ENCODE measurements at regions not wholly inside any gene's neighbourhood (a gene's known extent, or its start where the extent isn't known, plus 50 kb on each side); places are given as distances from the start of the nearest gene placed in this dataset.

DNA sequence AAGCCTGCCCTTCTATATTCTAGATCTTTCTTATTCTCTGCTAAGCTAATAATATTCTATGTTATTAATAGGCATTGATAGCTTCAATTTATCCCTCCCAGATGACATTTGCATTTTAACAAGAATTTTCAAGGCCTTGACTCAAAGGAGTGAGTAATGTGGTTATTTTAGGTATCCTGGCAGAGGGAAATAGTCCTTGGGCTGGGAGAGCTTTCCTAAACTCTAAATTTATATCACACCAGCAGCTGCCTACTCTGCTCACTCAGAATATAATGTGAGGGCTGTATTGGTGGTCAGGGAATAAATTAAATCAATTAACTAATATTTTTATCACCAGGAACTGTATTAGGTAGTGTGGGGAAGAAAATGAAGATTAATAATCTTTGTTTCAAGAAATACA is 74.8 kb upstream of the ADAM23 start:
- DNase-seq (no peak), ATAC-seq (peak; percentile 97)
- intact Hi-C loops (cut with micrococcal nuclease), result no loop called here

DNA sequence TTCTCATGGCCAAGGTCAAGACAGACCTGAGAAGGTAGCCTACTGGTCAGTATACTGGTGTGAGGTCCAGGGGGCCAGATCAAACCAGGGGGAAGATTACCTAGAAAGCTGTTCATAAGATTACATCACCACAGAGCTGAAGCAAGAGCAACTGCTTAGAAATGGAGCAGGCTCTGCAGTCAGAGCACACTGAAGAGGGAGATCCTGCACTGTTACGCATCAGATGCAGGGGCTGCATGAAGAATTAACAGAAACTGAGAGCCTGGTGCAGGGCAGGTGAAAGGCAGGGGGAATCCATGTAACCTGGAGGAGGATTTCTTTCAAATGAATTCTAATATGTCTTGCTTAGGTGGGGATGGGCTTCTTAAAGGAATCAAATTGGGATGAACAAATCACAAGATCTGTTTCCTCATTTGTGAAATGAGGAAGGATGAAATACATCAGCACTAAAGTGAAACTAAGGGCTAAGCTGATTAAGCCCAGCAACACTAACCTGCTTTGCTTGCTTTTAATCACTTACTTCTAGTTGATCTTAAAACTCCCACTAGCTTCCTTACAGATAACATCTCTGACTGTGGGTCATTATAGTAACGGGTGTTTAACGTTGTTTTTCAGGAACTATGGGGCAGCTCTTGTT is 74.3 kb upstream of the ADAM23 start:
- DNase-seq (no peak), ATAC-seq (peak; percentile 78)
- intact Hi-C loops (cut with micrococcal nuclease), result no loop called here

DNA sequence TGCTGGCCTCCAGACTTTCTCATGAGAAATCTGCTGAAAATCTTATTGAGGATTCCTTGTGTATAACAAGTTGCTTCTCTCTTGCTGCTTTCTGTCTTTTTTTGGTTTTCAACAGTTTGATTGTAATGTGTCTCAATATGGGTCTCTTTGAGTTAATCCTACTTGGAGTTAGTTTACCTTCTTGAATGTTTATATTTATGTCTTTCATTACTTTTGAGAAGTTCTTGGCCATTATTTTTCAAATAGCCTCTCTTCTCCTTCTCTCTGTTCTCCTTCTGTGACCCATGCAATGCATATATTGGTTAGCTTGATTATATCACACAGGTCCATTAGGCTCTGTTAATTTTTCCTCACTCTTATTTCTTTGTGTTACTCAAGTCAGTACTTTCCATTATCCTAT is 67.4 kb upstream of the ADAM23 start:
- intact Hi-C loops (cut with micrococcal nuclease), result no loop called here
- ATAC-seq (no peak), DNase-seq (no peak)

DNA sequence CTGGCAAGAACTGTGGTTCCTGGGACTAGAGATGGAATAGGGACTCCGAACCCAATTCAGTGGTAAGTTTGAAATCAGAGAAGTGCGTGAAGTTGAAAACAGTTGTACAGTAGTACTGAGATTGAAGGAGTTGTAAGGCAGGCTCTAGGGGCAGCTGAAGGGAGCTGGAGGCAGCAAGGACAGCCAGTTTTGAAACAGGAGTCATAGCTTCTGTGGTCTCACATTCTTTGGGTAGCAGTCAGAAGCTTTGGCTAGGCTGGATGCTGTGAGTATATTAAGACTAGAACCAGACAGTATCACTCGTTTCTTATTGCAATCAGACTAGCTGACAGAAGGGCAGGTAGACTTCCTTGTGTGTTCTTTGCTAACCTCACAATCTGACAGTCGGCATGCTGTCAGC is 64.5 kb upstream of the ADAM23 start:
- DNase-seq (no peak), ATAC-seq (peak; percentile 69)
- intact Hi-C loops (cut with micrococcal nuclease), result no loop called here

DNA sequence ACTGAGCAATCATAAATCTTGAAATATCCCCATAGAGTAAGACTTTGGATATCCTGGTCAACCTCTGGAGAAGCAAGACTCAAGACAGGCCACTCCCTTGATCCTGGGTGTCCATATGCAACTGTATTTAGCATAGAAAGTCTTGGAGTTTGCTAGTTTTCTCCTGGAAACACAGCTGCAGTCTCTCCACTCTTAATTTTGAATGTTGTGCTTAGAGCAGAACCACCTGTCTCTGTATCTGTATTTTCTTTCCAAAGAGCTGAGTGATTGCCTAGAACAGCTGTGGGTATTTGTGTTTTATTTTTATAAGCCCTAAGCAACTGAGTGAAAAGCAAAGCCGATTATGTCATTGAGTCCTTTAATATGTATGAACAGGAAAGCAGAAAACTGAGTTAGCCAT is 64.1 kb upstream of the ADAM23 start:
- ATAC-seq, result peak; percentile 72
- no peak for DNase-seq
- intact Hi-C loops (cut with micrococcal nuclease), result no loop called here

DNA sequence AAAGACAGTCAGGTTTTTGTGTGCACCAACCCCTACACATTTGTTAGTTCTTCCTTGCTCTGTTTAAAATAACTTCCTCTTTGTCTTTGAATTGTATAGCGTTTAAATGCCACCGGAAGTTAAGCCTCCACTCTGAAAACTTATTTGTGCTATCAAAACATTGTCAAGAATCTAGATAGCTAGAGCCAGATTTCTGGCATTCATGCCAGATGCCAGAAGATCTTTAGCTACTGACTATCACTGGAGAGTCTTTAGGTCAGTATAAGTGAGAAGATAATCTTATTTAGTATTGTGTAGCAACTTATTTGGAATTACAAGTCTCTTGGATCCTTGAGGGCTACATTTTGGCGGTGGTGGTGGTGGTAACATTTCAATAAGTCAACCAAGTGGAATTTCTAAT is 63.4 kb upstream of the ADAM23 start:
- ATAC-seq (no peak), DNase-seq (no peak)
- intact Hi-C loops (cut with micrococcal nuclease), result loop anchor here (10.0 kb wide), 1 partner anchor 1265 kb away; no protein-coding TSS in a partner anchor

DNA sequence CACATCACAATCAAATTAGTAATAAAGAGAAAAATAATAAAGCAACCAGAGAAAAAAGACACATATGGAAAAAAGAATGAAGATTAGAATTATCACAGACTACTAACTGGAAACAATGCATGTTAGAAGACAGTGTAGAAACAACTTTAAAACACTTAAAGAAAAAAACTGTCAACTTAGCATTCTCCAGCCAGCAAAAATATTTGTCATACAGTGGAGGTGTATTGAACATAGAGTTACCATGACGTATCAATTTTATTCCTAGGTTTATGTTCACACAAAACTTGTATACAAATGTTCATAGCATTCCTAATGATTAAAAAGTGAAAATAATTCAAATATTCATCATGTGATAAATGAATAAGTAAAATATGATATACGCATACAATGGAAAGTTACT is 61.5 kb upstream of the ADAM23 start:
- ATAC-seq (no peak), DNase-seq (no peak)
- intact Hi-C loops (cut with micrococcal nuclease), result loop anchor here (10.0 kb wide), 1 partner anchor 1263 kb away; no protein-coding TSS in a partner anchor

DNA sequence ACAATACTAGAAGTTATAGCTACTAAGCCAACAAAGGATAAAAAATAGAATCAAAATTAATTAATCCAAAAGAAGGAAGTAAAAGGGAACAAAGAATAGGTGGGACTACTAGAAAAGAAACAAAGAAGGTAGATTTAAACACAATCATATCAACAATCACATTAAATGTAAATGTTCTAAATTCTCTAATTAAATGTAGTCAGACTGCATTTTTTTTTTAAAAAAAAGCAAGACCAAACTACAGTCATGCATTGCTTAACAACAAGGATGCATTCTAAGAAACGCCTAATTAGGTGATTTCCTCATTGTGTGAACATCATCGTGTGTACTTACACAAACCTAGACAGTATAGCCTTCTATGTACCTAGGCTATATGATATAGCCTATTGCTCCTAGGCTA is 59.7 kb upstream of the ADAM23 start:
- DNase-seq (no peak), ATAC-seq (no peak)
- intact Hi-C loops (cut with micrococcal nuclease), result loop anchor here (10.0 kb wide), 1 partner anchor 1261 kb away; no protein-coding TSS in a partner anchor

DNA sequence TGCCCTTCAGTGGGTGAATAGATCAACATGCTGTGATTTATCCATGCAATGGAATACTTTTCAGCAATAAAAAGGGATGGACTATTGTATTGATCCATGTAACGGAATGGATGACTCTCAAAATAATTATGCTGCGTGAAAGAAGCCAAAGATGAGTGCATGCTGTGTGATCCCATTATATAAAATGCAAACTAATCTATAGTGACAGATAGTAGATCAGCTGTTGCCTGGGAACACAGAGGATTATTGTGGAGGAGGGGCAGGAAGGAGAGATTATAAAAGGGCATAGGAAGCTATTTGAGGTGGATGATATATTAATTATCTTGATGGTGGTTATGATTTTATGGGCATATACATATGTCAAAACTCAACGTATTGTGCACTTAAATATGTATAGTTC is 55.5 kb upstream of the ADAM23 start:
- DNase-seq (no peak), ATAC-seq (no peak)

DNA sequence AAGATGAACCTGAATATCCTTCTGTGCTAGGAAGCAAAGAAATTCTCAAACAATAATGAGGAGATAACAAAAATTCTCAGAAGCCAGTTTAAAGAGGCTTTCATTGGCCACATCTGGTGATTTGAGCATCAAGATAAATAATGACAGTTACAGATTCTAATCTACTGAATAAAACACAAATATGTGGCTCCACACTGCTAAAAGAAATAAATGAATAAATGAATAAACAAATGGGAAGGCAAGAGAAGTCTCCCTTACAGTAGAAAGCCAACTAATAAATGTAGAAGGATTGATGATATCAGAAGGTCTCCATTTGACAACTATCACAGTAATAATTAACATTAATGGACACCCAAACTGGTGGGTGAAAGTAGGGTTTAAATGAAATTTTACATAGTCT is 54.6 kb upstream of the ADAM23 start:
- ATAC-seq (no peak), DNase-seq (no peak)
- intact Hi-C loops (cut with micrococcal nuclease), result loop anchor here (10.0 kb wide), 1 partner anchor 1256 kb away; no protein-coding TSS in a partner anchor

More for the DNA sequence above, 55.5 kb upstream of the ADAM23 start:
- intact Hi-C loops (cut with micrococcal nuclease), result loop anchor here (10.0 kb wide), 1 partner anchor 1257 kb away; no protein-coding TSS in a partner anchor

DNA sequence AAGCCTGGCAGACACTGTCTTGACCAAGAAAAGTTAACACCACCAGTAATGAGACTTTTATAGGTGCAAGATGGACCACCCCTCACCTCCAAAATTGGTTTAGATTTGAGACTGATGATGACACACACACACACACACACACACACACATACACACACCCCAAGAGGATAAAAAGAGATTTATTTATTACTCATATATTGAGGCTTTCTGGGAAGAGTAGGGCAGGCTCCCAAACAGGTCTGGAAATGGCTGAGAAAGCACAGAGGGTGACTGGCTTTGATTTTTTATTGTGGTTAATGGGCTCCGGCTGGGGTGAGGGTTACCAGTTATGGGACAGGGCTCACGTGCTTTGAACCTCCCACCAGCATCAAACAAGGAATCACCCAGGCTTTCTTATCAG is 54.2 kb upstream of the ADAM23 start:
- ATAC-seq (no peak), DNase-seq (no peak)
- intact Hi-C loops (cut with micrococcal nuclease), result loop anchor here (10.0 kb wide), 1 partner anchor 1256 kb away; no protein-coding TSS in a partner anchor

DNA sequence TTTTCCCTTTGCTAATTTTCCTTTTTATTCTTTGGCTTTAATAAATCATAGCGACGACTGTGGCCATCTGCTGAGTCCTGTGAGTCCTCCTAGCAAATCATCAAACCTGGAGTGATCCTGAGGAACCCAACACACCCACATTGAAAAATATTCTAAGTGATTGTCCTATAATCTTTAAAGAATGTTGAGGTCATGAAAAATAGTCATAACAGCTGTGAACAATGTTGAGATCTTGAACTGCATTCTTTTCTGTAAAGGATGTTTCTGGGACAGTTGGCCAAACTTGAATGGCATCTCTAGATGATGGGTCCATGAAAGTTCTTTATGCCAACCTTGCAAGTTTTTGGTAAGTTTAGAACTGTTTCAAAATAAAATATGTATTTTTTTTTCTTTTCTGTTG is 53.2 kb upstream of the ADAM23 start:
- DNase-seq (no peak), ATAC-seq (no peak)
- intact Hi-C loops (cut with micrococcal nuclease), result no loop called here

DNA sequence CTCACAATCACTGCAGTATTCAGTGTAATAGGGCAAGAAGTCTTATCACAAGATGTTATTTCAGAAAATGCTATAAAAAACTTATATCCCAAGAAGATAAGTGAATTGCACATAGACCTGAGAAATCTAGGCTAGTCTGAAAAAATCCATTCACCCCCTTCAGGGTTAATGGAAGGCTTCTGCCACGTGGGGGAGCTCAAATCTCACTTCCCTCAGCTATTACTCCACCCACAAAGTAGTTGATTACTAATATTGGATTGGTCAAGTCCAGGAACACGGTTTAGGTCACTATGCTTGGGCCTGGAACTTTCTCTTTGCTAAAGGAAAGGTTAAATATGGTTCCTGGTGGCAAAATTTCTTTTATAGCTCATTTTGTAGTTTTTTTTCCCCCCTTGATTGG is 51.2 kb upstream of the ADAM23 start:
- intact Hi-C loops (cut with micrococcal nuclease), result no loop called here
- no peak for DNase-seq
- peak; percentile 57 for ATAC-seq

All from left ventricle myocardium superior (tissue), 1 donor.